ENCODE measurements at regions not wholly inside any gene's neighbourhood (a gene's known extent, or its start where the extent isn't known, plus 50 kb on each side); places are given as distances from the start of the nearest gene placed in this dataset.
A peak's percentile ranks its signal among the peaks of the same experiment; 100 is the strongest.

- DNase-seq (ENCODE audit: low spot score) = no peak
These were observed 410.7 kb upstream of the JAG1 start for GRCh38 chr20:11084508-11084907.

- DNase-seq (ENCODE audit: low spot score) = no peak
These were observed 413.2 kb upstream of the JAG1 start for GRCh38 chr20:11086970-11087369.

- DNase-seq (ENCODE audit: low spot score) = no peak
These were observed 417.0 kb upstream of the JAG1 start for GRCh38 chr20:11090751-11091150.

GRCh38 chr20:11091511-11091910 lies 417.7 kb upstream of the JAG1 start:
- DNase-seq (ENCODE audit: low spot score) = no peak

GRCh38 chr20:11092151-11092550 lies 418.4 kb upstream of the JAG1 start:
- no peak for DNase-seq (ENCODE audit: low spot score)

GRCh38 chr20:11094196-11094595 lies 420.4 kb upstream of the JAG1 start:
- DNase-seq (ENCODE audit: low spot score) = no peak

GRCh38 chr20:11094711-11095110 lies 420.9 kb upstream of the JAG1 start:
- DNase-seq (ENCODE audit: low spot score) = no peak

- DNase-seq (ENCODE audit: low spot score) = no peak
These were observed 425.1 kb upstream of the JAG1 start for GRCh38 chr20:11098888-11099287.

GRCh38 chr20:11101243-11101642 lies 427.4 kb upstream of the JAG1 start:
- DNase-seq (ENCODE audit: low spot score) = no peak

GRCh38 chr20:11101696-11102095 lies 427.9 kb upstream of the JAG1 start:
- DNase-seq (ENCODE audit: low spot score) = no peak

- no peak for DNase-seq (ENCODE audit: low spot score)
These were observed 430.1 kb upstream of the JAG1 start for GRCh38 chr20:11103866-11104265.

- DNase-seq (ENCODE audit: low spot score) = peak; percentile 40
These were observed 434.5 kb upstream of the JAG1 start for GRCh38 chr20:11108102-11108810.

GRCh38 chr20:11110535-11110934 lies 436.7 kb upstream of the JAG1 start:
- no peak for DNase-seq (ENCODE audit: low spot score)

GRCh38 chr20:11111191-11111590 lies 437.4 kb upstream of the JAG1 start:
- no peak for DNase-seq (ENCODE audit: low spot score)

- DNase-seq (ENCODE audit: low spot score) = no peak
These were observed 439.0 kb upstream of the JAG1 start for GRCh38 chr20:11112832-11113231.

GRCh38 chr20:11114382-11114781 lies 440.6 kb upstream of the JAG1 start:
- no peak for DNase-seq (ENCODE audit: low spot score)

GRCh38 chr20:11117808-11118528 lies 444.2 kb upstream of the JAG1 start:
- no peak for DNase-seq (ENCODE audit: low spot score)

- no peak for DNase-seq (ENCODE audit: low spot score)
These were observed 445.1 kb upstream of the JAG1 start for GRCh38 chr20:11118802-11119380.

GRCh38 chr20:11119573-11119972 lies 445.8 kb upstream of the JAG1 start:
- no peak for DNase-seq (ENCODE audit: low spot score)

- no peak for DNase-seq (ENCODE audit: low spot score)
These were observed 446.6 kb upstream of the JAG1 start for GRCh38 chr20:11120431-11120830.

- DNase-seq (ENCODE audit: low spot score) = peak; percentile 84
These were observed 451.2 kb upstream of the JAG1 start for GRCh38 chr20:11124849-11125505.

- no peak for DNase-seq (ENCODE audit: low spot score)
These were observed 454.5 kb upstream of the JAG1 start for GRCh38 chr20:11128220-11128718.

- DNase-seq (ENCODE audit: low spot score) = no peak
These were observed 454.9 kb upstream of the JAG1 start for GRCh38 chr20:11128721-11129120.

All from pons (tissue), 1 donor.